ENCODE measurements at regions not wholly inside any gene's neighbourhood (a gene's known extent, or its start where the extent isn't known, plus 50 kb on each side); places are given as distances from the start of the nearest gene placed in this dataset.
"Not testable (repeated sequence)": the region's sequence is repeated elsewhere in the genome, so short reads cannot be mapped to it uniquely, and the experiment has no call there.

DNA sequence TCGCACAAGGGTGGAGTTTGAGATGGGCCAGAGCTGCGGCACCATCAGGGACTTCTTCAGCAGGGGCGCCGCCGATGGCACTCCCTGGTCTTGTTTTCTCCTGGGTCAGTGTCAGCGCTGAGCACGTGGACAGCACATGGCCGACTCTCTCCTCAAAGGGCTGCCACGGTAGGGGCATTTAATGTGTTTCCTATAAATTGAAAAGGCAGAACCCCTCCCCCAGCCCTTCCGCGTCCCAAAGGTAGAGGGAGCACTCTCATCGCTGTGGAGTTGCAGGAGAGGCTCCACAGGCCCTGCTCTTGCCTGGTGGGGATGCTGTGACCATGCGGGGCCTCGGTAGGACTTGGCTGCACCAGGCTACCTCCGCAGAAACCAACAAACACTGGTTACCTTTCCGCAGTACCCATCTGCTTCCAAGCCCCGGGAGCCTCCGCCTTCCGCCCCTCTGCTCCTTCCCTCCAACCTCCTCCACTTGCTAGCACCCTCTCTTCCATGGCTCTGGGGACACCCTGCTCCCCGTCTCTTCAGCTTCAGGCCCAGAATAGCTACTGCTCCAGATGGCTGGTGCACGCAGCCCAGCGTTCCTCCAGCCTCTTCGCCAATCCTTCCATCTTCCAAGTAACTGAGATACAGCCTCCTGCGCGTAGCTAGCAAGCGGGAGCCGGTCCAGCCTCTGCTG lies 166.3 kb upstream of the ADCY1 start:
- no peak for DNase-seq (ENCODE audit: low read depth in 2 of 2)

DNA sequence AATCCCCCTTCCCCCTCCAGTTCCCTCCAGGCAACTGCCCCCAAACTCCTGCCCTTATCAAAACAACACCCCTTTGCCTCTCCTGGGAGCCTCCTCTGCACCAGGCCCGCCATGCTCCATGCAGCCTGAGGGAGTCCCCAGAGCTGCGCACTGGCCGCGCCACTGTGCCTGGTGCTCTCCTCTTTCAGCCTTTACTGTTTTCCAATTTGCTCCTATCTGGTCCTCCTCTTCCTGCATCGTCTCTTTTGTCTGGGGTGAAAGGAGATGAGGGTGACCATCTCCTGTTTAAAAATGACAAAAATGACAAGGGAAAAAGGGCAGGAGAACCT lies 165.8 kb upstream of the ADCY1 start:
- no peak for DNase-seq (ENCODE audit: low read depth in 2 of 2)

DNA sequence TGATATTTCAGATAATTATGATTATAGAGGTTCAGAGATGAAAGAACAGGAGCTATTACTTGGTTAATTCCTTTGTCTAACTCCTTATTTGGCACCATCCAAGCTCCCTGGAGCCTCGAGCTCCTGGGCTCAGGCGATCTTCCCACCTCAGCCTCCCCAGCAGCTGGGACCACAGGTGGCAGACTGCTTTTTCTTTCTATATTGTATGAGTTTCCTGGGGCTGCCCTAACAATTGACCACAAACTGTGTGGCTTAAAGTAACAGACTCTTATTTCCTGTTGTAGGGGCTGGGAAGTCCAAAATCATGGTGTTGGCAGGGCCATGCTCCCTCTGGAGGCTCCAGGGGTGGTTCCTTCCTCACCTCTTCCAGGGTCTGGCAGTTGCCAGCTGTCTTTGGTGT lies 163.3 kb upstream of the ADCY1 start:
- no peak for DNase-seq (ENCODE audit: low read depth in 2 of 2)

DNA sequence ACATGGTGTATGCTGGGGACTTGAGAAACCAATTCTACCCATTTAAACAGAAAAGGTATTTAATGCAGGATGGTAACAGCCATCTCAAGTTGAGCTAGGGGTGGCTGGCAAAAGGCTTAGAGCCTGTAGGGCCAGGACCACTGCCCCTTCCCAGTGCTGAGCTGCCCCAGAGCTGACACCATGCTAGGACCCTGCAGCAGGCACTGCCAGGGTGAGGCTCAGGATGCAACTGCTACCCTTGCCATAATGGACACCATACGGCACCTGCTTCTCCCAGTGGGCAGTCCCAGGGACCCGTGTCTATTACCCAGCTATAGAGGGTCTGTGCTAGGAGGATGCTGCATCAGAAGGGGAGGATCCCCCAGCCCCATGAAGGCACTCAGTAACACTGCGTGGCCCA lies 160.7 kb upstream of the ADCY1 start:
- DNase-seq (ENCODE audit: low read depth in 2 of 2) = no peak

DNA sequence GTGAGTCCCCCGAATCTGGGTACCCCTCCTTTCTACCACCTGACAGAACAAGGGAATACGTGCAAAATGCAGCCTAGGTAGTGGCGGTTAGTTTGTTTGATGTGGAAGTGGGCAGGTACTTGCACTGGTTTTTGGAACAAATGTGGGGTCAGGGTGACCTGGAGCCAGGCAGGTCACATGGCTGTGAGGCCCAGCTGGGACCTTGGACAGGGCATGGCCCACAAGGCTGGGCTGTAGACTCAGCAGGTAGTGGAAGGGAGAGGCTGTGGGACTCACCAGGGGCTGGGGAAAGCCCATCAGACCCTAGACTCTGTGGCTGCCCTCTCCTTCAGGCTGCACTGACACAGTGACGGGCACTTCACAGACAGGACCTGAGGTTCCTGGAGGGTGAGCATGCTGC lies 159.9 kb upstream of the ADCY1 start:
- no peak for DNase-seq (ENCODE audit: low read depth in 2 of 2)

DNA sequence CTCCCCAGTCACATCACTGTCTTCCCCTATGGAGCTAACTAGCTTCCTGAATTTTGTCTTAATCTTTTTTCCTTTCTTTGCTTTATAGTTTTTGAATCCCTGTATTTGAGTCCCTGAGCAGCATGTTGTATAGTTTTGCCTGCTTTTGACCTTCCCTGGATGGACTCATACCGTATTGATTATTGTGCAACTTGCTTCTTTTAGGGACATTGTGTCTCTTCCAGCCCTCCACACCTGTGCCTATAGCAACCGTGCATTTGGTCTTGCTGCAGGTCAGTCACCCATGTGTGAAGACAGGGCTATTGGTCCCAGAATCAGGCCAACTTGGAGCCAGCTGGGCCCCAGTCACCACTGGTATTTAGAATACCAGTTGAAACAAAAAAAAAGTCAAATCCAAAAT lies 158.9 kb upstream of the ADCY1 start:
- no peak for DNase-seq (ENCODE audit: low read depth in 2 of 2)

DNA sequence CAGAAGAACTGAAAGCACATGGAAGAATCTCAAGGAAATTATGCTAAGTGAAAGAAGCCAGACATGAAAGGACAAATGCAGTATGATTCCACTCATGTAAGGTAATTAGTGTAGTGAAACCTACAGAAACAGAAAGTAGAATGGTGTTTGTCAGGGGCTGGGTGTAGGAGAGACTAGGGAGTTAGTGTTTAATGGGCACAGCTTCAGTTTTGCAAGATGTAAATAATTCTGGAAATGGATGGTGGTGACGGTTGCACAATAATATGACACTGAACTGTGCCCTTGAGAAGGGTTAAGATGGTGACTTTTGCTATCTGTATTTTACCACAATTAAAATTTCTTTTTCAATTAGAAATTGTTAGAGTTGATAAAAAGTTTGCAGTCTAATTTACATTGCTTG lies 157.3 kb upstream of the ADCY1 start:
- DNase-seq (ENCODE audit: low read depth in 2 of 2) = no peak

DNA sequence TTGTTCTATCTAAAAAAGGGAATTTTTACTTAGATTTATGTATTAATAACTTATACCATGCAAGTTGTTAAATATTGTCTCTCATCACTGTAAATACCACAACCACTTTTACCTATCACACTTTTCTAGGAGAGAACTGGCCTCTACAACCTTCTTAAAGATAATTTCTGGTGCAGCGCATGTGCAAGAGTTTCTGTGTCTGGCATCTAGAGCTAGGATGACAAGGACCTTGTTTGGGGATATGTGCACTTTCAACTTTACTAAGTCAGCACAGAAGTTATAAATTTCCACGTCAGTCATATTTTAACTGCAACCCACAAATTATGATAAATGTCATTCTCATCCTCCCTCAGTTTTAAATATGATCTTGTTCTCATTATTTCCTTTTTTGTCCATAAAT lies 156.9 kb upstream of the ADCY1 start:
- no peak for DNase-seq (ENCODE audit: low read depth in 2 of 2)

DNA sequence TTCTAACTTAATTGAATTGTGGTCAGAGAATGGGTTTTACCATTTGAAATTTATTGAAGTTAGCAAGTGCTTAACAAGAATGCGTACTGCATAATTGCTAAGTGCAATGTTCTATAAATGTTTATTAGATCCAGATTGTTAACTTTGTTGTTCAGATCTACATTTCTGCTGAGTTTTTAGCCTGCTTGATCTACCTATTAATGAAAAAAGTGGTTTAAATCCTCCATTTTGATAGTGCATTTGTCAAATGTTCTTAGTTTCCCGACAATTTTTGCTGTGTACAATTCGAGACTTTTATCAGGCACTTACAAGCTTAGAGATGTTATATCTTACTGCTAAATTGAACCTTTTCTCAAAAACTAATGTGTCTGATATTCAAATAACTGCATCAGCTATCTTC lies 156.4 kb upstream of the ADCY1 start:
- no peak for DNase-seq (ENCODE audit: low read depth in 2 of 2)

DNA sequence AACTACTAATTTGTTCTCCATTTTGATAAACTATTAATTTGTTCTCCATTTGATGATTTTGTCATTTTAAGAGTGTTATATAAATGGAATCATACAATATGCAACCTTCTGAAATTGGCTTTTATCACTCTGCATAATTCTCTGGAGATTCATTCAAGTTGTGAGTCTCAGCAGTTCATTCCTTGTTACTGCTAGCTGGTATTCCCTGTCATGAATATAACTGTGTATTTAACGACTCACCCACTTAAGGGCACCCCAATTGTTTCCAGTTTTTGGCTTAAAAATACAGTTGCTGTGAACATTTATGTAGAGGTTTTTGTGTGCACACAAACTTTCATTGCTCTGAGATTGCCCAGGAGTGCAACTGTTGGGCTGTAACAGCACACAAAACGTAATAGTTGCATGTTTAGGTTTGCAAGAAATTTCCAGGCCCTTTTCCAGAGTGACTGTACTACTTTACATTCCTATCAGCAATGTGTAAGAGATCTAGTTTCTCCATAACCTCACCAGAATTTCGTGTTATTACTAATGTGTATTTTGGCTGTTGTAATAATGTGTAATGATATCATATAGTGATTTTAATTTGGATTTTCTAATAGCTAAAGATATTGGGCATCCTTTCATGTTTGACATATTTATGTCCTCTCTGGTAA lies 153.2 kb upstream of the ADCY1 start:
- no peak for DNase-seq (ENCODE audit: low read depth in 2 of 2)

DNA sequence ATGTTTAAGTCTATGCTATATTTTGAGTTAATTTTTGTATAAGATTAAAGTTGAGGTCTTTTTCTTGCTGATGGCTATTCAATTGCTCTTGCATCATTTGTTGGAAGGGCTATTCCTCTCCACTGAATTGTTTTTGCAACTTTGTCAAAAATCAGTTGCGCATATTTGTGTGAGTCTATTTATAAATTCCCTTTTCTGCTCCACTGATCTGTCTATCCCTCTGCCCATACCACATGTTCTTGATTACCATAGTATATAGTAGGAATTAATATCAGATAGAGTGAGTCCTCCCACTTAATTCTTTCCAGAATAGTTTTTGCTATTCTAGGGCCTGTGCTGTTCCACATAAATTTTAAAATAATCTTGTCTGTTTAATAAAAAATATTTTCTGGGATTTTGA lies 152.4 kb upstream of the ADCY1 start:
- no peak for DNase-seq (ENCODE audit: low read depth in 2 of 2)

DNA sequence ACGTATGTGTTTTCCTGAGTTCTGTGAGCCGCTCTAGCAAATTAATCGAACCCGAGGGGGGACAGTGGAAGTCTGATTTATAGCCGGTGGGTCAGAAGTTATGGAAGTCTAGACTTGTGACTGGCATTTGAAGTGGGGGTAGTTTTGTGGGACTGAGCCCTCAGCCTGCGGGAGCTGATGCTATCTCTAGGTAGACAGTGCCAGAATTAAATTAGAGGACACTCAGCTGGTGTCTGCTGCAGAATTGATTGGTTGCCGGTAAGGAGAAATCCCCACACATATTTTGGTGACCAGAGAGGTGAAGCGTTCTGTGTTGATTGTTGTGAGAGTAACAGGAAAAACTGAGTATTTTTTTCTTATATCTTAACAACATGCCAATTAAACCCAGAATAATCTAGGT lies 143.8 kb upstream of the ADCY1 start:
- no peak for DNase-seq (ENCODE audit: low read depth in 2 of 2)

DNA sequence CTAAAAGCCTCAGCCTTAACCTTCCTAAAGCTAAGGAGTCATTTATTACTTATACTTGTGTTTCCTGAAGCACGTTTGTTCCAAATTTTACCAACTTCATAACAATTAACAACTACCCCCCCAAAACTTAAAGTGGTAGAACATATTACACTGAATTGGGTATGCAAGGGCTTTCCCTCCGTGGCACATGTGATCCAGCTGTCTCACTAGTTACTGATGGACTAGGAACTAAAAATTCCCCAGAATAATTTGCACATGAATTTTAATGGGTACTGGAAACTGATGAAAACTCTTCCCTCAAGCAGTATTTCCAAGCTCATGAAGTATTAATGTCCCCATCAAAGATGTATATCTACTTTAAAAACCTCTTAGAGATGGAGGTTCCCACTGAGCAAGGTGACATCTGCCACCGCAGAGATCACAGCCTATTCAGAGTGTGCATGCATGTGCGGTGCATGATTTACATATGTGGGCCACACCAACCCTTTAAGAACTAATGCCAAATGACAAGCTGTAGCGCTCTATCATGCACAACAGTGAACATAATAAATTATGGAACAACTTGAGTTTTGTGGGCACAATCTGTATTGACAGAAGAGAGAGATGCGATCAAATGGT lies 139.9 kb upstream of the ADCY1 start:
- DNase-seq (ENCODE audit: low read depth in 2 of 2) = no peak

DNA sequence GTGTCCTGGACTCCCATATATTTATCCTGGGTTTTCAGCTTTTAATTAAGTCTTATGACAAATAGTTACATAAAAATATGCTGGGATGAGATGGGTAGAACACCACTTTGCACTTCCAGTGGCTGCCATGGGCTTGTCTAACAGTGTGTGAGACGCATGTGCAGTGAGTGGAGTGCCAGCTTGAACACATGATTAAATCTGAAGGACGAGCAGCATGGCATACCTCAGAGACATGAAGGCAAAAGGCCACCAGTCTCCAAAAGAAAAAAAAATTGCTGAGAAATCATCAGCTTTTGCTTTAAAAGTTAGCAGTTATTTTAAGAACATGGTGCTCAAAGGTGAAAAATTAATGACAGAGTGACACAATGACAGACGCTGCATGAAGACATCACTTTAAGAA lies 139.0 kb upstream of the ADCY1 start:
- no peak for DNase-seq (ENCODE audit: low read depth in 2 of 2)

DNA sequence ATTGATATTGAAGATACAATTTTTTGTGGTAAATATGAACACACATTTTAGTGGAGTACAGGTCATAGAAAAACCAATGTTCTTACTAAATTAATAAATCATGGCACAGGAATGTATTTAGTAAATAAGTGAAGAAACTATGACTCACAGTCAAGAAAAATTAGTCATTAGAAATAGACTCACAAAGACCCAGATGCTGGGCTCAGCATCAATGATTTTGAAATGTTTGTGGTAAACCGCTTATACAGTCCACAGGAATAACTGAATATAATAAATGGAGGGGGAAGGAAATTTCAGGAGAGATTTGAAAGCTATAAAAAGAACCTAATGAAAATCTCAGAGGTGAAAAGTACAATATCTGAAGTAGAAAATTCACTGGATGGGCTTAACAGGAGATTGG lies 138.3 kb upstream of the ADCY1 start:
- no peak for DNase-seq (ENCODE audit: low read depth in 2 of 2)

DNA sequence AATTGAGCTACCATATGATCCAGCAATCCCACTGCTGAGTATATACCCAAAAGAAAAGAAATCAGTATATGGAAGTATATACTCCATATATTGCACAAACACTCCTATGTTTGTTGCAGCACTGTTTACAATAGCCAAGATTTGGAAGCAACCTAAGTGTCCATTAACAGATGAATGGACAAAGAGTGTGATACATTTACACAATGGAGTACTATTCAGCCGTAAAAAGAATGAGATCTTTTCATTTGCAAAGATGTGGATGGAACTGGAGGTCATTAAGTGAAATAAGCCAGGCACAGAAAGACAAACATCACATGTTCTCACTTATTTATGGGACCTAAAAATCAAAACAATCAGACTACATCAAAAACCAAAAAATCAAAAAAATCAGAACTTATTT lies 133.4 kb upstream of the ADCY1 start:
- DNase-seq (ENCODE audit: low read depth in 2 of 2) = not testable (repeated sequence)

DNA sequence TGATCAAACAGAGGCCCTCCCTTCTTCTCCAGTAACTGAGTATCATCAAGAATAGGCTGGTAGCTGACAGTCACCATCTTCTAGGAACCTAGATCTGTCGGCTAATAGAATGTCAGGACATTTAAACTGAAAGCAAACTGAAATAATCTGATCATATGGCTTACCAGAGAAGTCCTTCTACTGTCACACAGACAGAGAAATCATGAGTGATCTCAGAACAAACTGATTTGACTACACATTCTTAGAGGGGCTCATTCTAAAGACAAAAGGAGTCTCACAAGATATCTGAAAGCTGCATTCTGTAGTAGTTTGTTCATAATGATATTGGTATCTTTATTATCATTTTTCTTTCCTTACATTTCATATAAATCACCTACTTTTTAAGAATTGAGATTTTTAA lies 130.9 kb upstream of the ADCY1 start:
- DNase-seq (ENCODE audit: low read depth in 2 of 2) = no peak

DNA sequence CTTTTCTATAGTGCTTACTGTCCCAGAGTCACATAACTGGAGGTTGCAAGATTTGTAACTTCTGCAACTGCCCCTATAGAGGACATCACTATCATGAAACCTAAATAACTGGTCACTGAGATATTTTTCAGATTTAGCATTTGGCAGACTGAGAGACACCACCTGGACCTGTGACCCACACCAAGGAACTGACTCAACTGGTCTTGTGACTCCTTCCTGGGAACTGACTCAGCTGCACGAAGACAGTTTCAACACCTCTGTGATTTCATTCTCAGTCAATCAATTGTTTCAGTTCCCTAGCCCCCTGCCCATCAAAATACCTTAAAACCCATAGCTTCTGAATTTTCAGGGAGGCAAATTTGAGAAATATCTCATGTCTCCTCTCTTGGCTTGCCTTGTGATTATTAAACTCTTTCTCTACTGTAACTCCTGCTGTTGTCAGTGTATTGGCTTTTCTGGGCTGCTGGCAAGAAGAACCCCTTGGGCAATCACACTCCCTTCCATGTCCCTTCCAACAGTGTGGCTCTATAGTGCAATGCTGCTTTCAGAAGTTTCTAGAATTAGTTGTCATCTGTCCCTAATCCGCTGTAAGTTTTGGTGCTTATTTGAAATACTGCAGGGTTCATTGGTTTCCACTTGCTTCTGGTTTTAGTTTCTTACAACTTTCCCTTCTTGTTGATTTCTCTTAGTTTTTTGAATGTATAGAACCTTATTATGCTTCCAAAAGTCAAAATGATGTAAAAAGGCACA lies 127.8 kb upstream of the ADCY1 start:
- DNase-seq (ENCODE audit: low read depth in 2 of 2) = no peak

DNA sequence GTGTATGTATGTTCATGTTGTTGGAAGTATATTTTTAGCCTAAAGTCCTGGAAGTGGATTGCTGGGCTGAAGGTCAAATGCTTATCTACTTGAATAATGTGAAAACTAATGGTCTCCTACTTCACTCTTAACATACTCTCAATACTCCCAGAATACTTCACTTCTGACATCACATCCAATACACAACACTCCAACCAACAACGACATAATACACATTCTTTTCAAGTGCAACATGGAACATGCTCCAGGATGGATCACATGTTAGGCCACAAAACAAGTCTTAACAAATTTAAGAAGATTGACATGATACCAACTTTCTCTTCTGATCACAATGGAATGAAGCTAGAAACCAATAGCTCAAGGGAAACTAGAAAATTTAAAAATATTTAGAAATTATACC lies 126.9 kb upstream of the ADCY1 start:
- DNase-seq (ENCODE audit: low read depth in 2 of 2) = no peak

DNA sequence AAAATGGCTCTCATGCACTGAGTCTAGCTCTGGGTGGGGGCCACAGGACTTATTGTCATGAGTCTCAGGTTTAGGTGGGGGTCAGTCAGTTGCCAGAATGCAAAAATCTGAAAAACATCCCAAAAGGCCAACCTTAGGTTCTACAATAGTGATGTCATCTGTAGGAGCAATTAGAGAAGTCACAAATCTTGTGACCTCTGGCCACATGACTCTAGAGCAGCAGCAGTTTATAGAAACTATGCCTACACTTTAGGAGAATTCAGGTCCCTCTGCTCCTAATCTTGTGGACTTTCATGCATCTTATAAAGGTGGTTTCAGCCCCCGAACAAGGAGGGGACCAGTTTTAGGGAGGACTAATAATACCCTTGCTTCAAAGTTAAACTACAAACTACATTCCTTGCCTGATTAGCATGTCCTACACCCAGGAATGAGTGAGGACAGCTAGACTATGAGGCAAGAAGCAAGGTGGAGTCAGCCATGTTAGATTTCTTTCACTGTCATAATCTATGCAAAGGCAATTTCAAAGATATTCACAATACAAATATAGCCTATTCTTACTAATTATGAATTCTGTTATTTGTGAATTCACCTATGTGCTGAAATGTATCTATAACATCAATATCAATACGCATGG lies 123.5 kb upstream of the ADCY1 start:
- DNase-seq (ENCODE audit: low read depth in 2 of 2) = no peak

DNA sequence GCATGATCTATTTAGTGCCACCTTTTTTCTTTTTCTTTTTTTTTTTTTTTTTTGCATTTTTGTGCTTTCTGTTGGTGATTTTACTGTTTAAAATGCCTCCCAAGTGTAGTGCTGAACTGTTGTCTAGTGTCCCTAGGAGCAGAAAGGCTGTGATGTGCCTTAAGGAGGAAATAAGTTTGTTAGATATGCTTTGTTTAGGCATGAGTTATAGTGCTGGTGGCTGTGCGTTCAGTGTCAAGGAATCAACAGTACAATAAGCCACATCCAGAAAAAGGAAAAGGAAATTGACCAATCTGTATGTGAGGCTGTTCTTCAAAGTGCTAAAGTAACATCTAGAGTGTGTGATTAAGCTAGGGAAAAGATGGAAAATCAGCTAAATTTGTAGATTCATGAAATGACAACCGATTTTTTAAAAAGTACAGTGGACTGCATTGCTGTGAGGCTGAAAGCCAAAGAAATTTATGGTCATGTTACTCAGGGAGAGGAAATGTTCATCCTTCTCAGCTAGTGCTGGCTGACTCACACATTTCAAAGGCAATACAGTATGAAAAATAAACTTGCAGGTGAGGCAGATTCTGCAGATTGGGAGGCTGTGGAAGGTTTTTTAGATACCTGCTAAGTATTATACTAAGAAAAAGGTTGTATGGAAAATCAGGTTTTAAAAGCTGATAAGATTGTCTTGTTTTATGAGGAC lies 122.7 kb upstream of the ADCY1 start:
- no peak for DNase-seq (ENCODE audit: low read depth in 2 of 2)

DNA sequence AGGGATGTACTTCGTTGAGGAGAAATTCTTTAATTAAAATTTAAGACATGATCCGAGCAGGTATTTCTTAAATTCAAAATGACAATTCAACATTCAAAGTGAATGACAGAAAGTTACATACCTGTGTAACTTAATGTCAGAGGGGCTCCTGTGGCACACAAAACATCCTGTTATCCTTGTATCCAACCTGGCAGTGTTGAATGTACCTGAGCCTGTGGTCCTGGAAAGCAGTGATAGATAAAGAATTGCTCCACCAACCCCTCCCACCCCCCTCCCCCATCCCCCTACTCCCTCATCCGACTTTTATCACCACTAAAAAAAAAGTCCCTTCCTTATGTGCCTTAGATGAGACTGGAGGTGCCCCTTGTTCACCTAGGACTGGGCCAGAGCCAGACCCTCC lies 119.4 kb upstream of the ADCY1 start:
- no peak for DNase-seq (ENCODE audit: low read depth in 2 of 2)

Measured in stimulated activated CD8-positive, alpha-beta memory T cell treated with anti-CD3 and anti-CD28 coated beads, Interleukin-7, amount 100 ng/mL, for 1 hour (primary cell).